ENCODE measurements at regions not wholly inside any gene's neighbourhood (a gene's known extent, or its start where the extent isn't known, plus 50 kb on each side); places are given as distances from the start of the nearest gene placed in this dataset.

GRCh38 chr14:83153081-83153480 lies 1619.4 kb upstream of the SEL1L start:
- no peak for TF ChIP-seq POLR2AphosphoS5 (IDR thresholded peaks at IDR 0.05)
- no peak for TF ChIP-seq POLR2A (IDR thresholded peaks at IDR 0.05)
- no peak for TF ChIP-seq CTCF (IDR thresholded peaks at IDR 0.05)
- no peak for TF ChIP-seq EP300 (IDR thresholded peaks at IDR 0.05; ENCODE audit: low read depth)
- intact Hi-C loops (cut with DNase I; ENCODE audit: low total_unique reads) (no loop called here), in situ Hi-C loops (cut with MboI; ENCODE audit: low pct_ligation_motif_present in 1 of 4, low pct_unique_long_range_greater_than_20kb in 1 of 4, low sequenced_read_pairs in 3 of 4) (no loop called here)
- WGBS, 2 donors (ENCODE audit: low coverage in 1 of 2): 36 to 45% methylated on average over 1 of the region's 1 CpG
- Histone ChIP-seq H3K27me3 (no peaks in the 10 kb centered on the region), H3K4me3 (no peak overlapping the region), H3K36me3 (no peaks in the 10 kb centered on the region), H3K27ac (no peak overlapping the region), H3K4me1 (no peaks in the 10 kb centered on the region), H3K9me3 (no peaks in the 10 kb centered on the region)
- DNase-seq: no peak

DNA sequence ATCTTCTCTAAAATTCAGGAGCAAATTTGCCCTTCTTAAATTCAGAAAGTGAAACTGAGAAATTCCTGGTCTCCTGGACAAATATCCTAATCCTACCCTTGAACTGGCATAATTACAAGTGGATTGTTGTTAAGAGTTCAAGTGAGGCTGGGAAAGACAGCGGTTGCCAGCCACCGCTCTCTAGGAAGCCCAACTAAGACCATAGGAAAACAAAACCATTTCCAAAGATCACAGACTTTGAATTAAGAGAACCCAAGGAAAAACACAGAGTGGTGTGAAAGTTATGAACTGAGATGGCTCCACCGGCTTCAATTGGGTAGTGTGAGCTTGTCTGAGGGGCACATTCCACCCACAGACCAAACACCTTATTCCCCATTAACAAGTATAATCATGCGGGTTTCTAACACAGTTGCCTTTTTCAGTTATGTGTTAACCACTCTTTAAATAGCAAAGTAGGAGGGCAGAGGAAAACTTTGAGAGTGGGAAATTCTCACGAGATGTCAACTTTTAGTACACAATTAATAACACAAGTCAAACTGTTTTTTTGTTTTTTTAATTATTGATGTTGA lies 1628.8 kb upstream of the SEL1L start:
- H3K4me3 ChIP-seq: no peak overlapping the region
- no peaks in the 10 kb centered on the region for H3K4me1 ChIP-seq
- TF ChIP-seq POLR2AphosphoS5 (IDR thresholded peaks at IDR 0.05) (no peak), POLR2A (IDR thresholded peaks at IDR 0.05) (no peak), EP300 (IDR thresholded peaks at IDR 0.05; ENCODE audit: low read depth) (no peak), CTCF (IDR thresholded peaks at IDR 0.05) (no peak)
- 60 to 81% methylated on average over 2 to 5 of the region's 5 CpGs for WGBS, 2 donors (ENCODE audit: low coverage in 1 of 2)
- H3K27me3 ChIP-seq: no peaks in the 10 kb centered on the region
- no peaks in the 10 kb centered on the region for H3K9me3 ChIP-seq
- no peaks in the 10 kb centered on the region for H3K36me3 ChIP-seq
- intact Hi-C loops (cut with DNase I; ENCODE audit: low total_unique reads) (no loop called here), in situ Hi-C loops (cut with MboI; ENCODE audit: low pct_ligation_motif_present in 1 of 4, low pct_unique_long_range_greater_than_20kb in 1 of 4, low sequenced_read_pairs in 3 of 4) (no loop called here)
- DNase-seq: no peak
- H3K27ac ChIP-seq: no peak overlapping the region

- Histone ChIP-seq H3K27me3 (no peaks in the 10 kb centered on the region), H3K27ac (no peak overlapping the region), H3K4me3 (no peak overlapping the region), H3K4me1 (no peaks in the 10 kb centered on the region), H3K36me3 (no peaks in the 10 kb centered on the region), H3K9me3 (no peaks in the 10 kb centered on the region)
- no peak for DNase-seq
- 74 to 85% methylated on average over 4 of the region's 4 CpGs for WGBS, 2 donors (ENCODE audit: low coverage in 1 of 2)
- intact Hi-C loops (cut with DNase I; ENCODE audit: low total_unique reads): no loop called here
- TF ChIP-seq POLR2A (IDR thresholded peaks at IDR 0.05) (no peak), EP300 (IDR thresholded peaks at IDR 0.05; ENCODE audit: low read depth) (no peak), CTCF (IDR thresholded peaks at IDR 0.05) (no peak), POLR2AphosphoS5 (IDR thresholded peaks at IDR 0.05) (no peak)
- in situ Hi-C loops (cut with MboI; ENCODE audit: low pct_ligation_motif_present in 1 of 4, low pct_unique_long_range_greater_than_20kb in 1 of 4, low sequenced_read_pairs in 3 of 4): no loop called here
Measured at GRCh38 chr14:83163016-83163415, 1629.4 kb upstream of the SEL1L start.

DNA sequence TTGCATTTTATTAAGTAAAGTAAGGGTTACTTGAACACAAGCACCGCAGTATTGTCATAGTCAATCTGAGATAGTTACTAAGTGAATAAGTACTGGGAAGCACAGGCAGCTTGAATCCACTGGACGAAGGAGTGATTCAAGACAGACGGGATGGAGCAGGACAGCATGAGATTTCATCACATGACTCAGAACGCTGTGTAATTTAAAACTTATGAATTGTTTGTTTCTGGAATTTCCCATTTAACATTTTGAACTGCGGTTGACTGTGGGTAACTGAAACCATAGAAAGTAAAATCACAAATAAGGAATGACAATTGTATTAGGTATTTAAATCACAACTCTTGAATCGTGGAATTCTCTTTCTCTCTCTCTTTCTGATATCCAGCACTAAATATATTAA lies 1630.4 kb upstream of the SEL1L start:
- H3K36me3 ChIP-seq: no peaks in the 10 kb centered on the region
- intact Hi-C loops (cut with DNase I; ENCODE audit: low total_unique reads): no loop called here
- H3K4me3 ChIP-seq: no peak overlapping the region
- H3K27ac ChIP-seq: no peak overlapping the region
- WGBS, 2 donors (ENCODE audit: low coverage in 1 of 2): 68 to 71% methylated on average over 4 to 6 of the region's 6 CpGs
- no peaks in the 10 kb centered on the region for H3K27me3 ChIP-seq
- TF ChIP-seq EP300 (IDR thresholded peaks at IDR 0.05; ENCODE audit: low read depth) (no peak), POLR2AphosphoS5 (IDR thresholded peaks at IDR 0.05) (no peak), CTCF (IDR thresholded peaks at IDR 0.05) (no peak), POLR2A (IDR thresholded peaks at IDR 0.05) (no peak)
- in situ Hi-C loops (cut with MboI; ENCODE audit: low pct_ligation_motif_present in 1 of 4, low pct_unique_long_range_greater_than_20kb in 1 of 4, low sequenced_read_pairs in 3 of 4): no loop called here
- H3K4me1 ChIP-seq: no peaks in the 10 kb centered on the region
- H3K9me3 ChIP-seq: no peaks in the 10 kb centered on the region
- DNase-seq: no peak

Measured in transverse colon (tissue), 4 donors.